ENCODE measurements at regions not wholly inside any gene's neighbourhood (a gene's known extent, or its start where the extent isn't known, plus 50 kb on each side); places are given as distances from the start of the nearest gene placed in this dataset.

- DNase-seq (ENCODE audit: low read depth in 2 of 3, low spot score in 1 of 3) = no peak
Observed at GRCh38 chr5:142508591-142508990, 177.3 kb downstream of the FGF1 start.

- peak in 2 of 3 donors; percentile 1 to 20 for DNase-seq (ENCODE audit: low read depth in 2 of 3, low spot score in 1 of 3)
Observed at GRCh38 chr5:142507531-142508372, 178.1 kb downstream of the FGF1 start.

DNA sequence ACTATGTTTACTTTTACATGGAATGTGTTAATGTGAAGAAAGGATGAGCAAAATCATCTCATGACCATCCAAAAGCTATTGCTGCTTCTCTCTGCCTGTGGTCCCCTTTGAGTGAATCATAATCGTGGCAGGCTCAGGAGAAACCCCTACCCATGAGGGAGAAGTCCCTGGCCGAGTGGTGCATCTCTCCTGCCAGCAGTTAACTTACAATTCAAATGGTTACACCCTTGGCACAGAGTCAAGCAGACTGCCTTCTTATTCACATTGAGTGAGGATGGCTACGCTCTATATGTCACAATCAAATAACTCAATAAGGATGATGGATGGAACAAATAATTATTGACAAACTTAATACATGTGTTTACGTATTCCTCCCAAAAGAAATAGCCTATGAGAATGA is 179.1 kb downstream of the FGF1 start:
- no peak for DNase-seq (ENCODE audit: low read depth in 2 of 3, low spot score in 1 of 3)

DNA sequence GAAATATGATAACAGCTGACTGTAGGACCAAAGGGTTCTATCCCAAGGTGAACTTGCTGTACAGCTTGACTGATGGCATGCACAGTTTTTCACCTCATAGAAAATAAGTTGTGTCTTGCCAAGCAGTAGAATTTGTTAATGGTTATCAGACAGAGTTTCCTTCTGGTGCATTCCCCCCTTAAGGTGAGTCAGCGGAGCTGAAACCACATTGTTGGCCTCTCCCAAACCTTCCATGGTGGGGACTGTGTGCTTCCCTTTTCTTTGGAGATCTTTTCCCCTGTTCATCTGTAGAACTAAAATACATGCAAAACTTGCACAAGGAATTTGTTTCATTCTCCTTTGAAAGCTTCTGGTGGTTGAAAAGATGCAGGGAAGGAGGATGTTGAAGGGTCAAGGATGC is 179.8 kb downstream of the FGF1 start:
- no peak for DNase-seq (ENCODE audit: low read depth in 2 of 3, low spot score in 1 of 3)

GRCh38 chr5:142501890-142502289 is 177.1 kb upstream of the SPRY4 start:
- DNase-seq (ENCODE audit: low read depth in 2 of 3, low spot score in 1 of 3) = no peak

GRCh38 chr5:142500227-142500905 is 175.5 kb upstream of the SPRY4 start:
- no peak for DNase-seq (ENCODE audit: low read depth in 2 of 3, low spot score in 1 of 3)

DNA sequence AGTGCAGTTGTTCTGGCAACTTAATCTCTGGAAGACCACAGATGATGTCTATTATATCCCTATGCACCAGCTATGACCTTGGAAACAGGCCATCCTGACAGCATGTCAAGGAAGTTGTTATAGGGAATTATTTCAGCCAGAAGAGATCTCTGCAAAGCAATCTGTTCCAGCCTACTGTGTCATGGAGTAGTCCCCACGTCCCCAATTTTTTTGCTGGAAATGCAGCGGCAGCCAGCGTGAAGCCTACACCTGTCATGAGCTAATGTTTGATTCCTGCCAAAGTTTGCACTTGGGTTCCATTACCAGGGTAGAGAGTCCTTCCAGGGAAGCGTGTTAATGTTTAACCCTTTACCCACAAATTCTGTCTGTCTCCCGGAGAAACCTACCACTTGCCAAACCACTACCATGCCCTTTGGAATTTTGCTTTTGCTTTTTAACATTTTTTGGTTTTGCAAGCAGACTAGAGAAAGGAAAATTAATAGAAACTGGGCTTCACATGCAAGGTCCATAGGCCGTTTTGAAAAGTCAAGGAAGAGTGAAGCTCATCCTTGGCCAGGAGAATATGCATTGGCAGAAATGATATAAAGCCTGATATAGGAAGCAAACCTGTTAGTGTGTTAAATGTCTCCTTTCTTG is 174.9 kb upstream of the SPRY4 start:
- DNase-seq (ENCODE audit: low read depth in 2 of 3, low spot score in 1 of 3) = no peak

DNA sequence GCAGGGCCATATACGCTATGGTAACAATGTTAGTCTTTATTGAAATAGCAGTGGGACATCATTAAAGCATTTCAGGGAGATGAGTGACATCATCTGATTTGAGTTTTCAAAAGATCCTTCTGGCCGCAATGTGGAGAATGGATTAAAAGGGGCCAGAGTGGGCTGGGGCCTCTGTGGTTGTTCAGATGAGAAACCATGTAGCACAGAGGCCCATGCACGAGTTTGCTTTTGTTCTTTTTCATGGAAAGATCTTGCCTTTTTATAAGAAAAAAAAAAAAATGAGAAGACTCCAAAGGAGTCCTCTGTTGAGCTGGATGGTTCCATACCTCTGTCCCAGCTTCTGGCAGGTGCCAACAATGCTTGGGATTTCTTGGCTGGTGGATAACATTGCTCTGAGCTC is 173.5 kb upstream of the SPRY4 start:
- no peak for DNase-seq (ENCODE audit: low read depth in 2 of 3, low spot score in 1 of 3)

DNA sequence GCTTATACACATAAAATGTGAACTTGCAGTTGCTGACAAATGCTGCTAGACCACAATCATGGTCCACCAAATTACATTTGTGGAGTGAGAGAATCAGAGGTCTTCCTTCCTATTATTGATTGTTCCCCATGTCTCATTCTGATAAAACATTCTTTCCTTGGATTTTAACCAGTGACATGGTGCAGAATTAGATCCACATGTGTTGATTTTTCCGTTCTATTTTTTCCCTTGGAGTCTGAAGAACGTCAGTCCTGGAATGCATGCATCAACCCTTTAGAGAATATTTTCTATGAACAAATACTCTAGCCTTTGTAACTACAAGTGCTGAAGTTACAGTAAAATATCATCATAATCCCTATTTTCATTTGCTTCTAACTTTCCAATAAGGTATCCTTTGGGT is 170.7 kb upstream of the SPRY4 start:
- DNase-seq (ENCODE audit: low read depth in 2 of 3, low spot score in 1 of 3) = no peak

DNA sequence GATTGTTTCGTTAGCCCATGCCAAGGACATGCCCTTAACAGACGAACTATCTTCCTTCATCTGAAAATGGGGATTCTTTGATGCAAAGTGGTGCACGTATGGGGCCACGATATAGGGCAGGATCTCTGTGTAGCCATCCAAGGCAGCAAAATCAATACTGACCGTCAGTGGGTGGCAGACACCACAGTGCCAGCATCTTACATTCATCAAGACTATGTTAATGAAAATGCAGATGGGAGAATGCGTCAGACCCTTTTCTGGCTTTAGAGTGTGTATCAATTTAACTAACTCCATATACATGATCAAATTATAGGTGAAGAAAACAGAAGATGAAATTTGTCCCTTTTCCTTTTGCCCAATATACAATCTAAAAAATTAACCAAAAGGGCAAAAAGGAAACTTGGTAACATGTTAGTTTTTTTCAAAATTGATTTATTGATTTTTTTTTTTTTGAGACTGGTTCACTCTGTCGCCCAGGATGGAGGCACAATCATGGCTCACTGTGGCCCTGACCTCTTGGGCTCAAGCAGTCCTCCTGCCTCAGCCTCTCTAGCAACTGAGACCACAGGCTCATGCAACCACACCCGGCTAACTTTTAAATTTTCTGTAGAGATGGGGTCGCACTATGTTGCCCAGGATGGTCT is 169.2 kb upstream of the SPRY4 start:
- no peak for DNase-seq (ENCODE audit: low read depth in 2 of 3, low spot score in 1 of 3)

DNA sequence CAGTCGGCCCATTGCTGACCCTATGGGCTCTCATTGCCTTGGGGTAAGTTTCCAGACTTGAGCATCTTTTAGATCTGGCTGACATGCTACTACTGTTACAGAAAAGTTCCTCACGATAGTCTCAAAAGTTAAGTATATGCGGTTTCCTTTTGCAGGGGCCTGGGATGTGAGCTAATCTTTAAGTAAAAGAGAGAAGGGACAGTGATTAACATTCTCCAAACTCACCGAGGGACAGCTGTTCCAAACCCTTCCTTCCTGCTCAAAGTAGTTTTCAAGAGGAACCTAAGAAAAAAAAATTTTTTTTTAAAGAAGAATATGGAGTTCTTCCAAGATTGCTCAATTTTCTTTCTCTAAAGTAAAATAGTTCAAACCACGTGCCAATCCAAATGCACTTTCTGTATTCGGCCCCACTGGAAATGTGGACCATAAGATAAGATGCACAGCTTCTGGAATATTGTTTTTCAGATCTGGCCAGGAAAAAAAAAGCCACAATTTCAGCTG is 168.0 kb upstream of the SPRY4 start:
- DNase-seq (ENCODE audit: low read depth in 2 of 3, low spot score in 1 of 3) = no peak

DNA sequence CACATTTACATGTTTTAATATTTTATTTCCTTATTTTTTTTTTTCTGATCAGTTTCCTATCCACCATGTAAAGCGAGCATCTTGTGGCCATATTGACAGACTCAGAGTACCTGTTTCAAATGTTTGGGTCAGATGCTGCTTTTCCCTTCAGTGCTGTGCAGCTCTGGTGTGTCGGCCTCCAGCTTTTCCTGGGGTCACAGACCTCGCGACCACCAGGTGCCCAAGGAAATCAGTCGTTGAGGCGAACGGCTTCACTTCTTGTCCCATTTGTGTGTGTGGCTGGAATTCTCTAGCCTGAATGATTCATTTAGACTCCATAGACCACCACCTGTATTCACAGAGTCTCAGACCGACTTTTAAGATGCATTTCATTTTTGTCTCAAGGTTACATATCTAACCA is 166.9 kb upstream of the SPRY4 start:
- no peak for DNase-seq (ENCODE audit: low read depth in 2 of 3, low spot score in 1 of 3)

GRCh38 chr5:142491270-142491669 is 166.4 kb upstream of the SPRY4 start:
- no peak for DNase-seq (ENCODE audit: low read depth in 2 of 3, low spot score in 1 of 3)

GRCh38 chr5:142486581-142486980 is 161.8 kb upstream of the SPRY4 start:
- no peak for DNase-seq (ENCODE audit: low read depth in 2 of 3, low spot score in 1 of 3)

DNA sequence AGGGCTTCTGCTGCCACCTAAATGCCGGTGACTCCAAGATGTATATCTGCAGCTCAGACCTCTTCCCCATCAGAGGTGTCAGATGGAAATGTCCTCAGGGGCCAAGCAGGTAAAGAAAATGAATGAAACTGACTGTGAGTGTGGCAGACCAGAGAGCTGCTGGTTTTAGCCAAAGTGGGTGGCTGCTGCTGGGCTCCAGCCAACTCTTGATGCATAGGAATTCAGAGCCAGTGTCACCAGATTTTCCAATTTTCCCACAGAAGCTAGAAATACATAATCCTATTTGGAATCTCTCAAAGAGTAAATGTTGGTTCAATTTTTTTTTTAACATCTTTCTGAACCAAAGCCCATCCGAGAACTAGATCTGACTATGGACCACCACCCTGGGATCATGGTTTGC is 161.2 kb upstream of the SPRY4 start:
- DNase-seq (ENCODE audit: low read depth in 2 of 3, low spot score in 1 of 3) = no peak

DNA sequence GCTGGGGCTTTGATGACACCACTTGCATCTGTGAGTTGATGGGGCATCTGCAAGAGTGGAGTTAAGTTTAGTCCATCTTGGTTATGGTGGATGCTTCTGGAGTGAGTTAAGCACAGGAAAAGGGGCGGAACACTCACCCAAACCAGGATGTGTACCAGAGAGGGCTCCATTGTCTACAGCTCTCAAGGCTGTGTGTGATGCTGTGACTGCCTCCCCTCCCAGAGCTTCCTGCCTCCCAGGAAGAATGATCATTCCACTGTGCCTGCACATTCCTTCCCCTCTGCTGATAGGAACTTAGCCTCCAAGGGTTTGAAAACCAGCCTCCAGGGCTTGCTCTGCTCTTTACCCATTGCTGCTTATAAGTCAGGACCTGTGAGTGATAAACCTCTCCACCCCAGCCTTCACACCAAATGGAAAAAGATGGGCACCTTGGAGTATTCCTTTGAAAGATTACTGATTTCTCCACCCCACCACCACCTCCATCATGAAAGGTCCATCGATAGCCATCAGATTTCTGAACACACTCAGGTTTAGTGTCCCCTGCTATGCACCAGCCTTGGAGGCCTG is 160.1 kb upstream of the SPRY4 start:
- no peak for DNase-seq (ENCODE audit: low read depth in 2 of 3, low spot score in 1 of 3)

- no peak for DNase-seq (ENCODE audit: low read depth in 2 of 3, low spot score in 1 of 3)
Observed at GRCh38 chr5:142482207-142482606, 157.4 kb upstream of the SPRY4 start.

DNA sequence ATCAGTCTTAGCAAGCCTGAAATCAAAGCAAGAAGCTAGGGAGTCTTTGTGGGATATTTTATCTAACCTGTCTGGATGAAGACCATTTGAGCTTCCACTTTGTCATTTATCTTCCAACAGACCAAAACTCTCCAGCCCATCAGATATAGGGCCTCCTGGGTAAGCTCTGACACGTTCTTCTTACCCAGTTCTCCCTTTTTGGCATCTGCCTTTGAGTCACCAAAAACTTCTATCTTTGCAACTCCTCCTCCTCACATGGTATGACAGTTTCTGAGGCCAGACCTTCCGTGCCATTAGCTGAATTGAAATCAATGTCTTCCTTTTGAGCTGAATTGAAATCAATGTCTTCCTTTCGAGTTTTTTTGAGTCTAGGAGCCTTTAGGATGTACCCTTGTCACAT is 156.6 kb upstream of the SPRY4 start:
- no peak for DNase-seq (ENCODE audit: low read depth in 2 of 3, low spot score in 1 of 3)

GRCh38 chr5:142479854-142480519 is 155.2 kb upstream of the SPRY4 start:
- DNase-seq (ENCODE audit: low read depth in 2 of 3, low spot score in 1 of 3) = no peak

- no peak for DNase-seq (ENCODE audit: low read depth in 2 of 3, low spot score in 1 of 3)
Observed at GRCh38 chr5:142479150-142479549, 154.3 kb upstream of the SPRY4 start.

DNA sequence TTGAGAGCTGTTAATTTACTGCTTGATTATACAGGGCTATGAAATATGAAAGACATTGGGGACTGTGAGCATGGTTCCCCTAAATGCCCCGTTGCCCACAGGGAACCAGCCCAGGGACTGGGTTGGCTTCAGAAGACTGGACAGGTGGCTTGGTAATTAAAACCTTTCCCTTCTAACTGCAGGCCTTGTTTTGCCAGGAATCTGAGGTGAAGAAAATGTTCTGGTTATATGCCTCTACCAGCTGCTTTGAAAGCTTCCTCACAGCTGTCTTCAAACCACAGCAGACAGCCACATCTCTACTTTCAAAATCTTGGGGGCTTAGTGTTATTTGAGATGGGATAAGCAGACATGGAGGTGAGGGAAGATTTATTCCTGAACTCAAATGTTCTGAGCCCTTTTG is 153.3 kb upstream of the SPRY4 start:
- no peak for DNase-seq (ENCODE audit: low read depth in 2 of 3, low spot score in 1 of 3)
